Esophagus squamous epithelium (tissue), 5 donors: ENCODE measurements at regions not wholly inside any gene's neighbourhood (a gene's known extent, or its start where the extent isn't known, plus 50 kb on each side); places are given as distances from the start of the nearest gene placed in this dataset.
"Not testable (repeated sequence)": the region's sequence is repeated elsewhere in the genome, so short reads cannot be mapped to it uniquely, and the experiment has no call there.

Source experiments
- DNase-seq: peaks from one replicate; lab custom pipeline; 2025; lab: John Stamatoyannopoulos, UW
- H3K27ac ChIP-seq, 4 donors: fragments of 200-600 bp; sonication (generic); one replicate each; pipeline ENCODE4 v1.5.1; 2016 to 2019; ENCODE audit warnings: mild to moderate bottlenecking in 1 of 4
- H3K27me3 ChIP-seq, 4 donors: fragments of 200-600 bp; sonication (generic); 1 replicate in 3 of 4; 2 replicates in 1 of 4; pipeline versions ENCODE4 v1.5.1 to v1.6.0; 2017 to 2021; ENCODE audit warnings: antibody characterized with exemption in 1 of 4
- H3K36me3 ChIP-seq, 3 donors: fragments of 200-600 bp; sonication (generic); one replicate each; pipeline ENCODE4 v1.5.1; 2016 to 2019
- H3K4me1 ChIP-seq, 3 donors: fragments of 200-600 bp; sonication (generic); one replicate each; pipeline ENCODE4 v1.5.1; 2017 to 2019
- H3K4me3 ChIP-seq, 4 donors: fragments of 200-600 bp; sonication (generic); 1 replicate in 3 of 4; 2 replicates in 1 of 4; pipeline ENCODE4 v1.5.1; 2016 to 2019; ENCODE audit warnings: mild to moderate bottlenecking in 2 of 4, moderate library complexity in 1 of 4
- H3K9me3 ChIP-seq, 3 donors: fragments of 200-600 bp; sonication (generic); one replicate each; pipeline ENCODE4 v1.5.1; 2016 to 2019
- CTCF ChIP-seq, 6 experiments: fragments of 450-650 bp in 4 of 6; fragments of 200-600 bp in 2 of 6; sonication (generic) in 2 of 6; IDR thresholded peaks; one replicate each; pipeline ENCODE4 v1.5.1; 2016 to 2019; ENCODE audit warnings: antibody characterized with exemption in 6 of 6, mild to moderate bottlenecking in 4 of 6, moderate library complexity in 4 of 6
- POLR2A ChIP-seq, 4 donors: fragments of 450-650 bp; IDR thresholded peaks; one replicate each; pipeline ENCODE4 v1.6.1; 2017; ENCODE audit warnings: antibody characterized with exemption in 4 of 4, mild to moderate bottlenecking in 4 of 4, moderate library complexity in 3 of 4
- WGBS, 2 donors: methylation state at CpG; one replicate each; pipeline ENCODE4 v1.1.5; 2018; 5-methylcytosine and 5-hydroxymethylcytosine counted together
- intact Hi-C: fragments of 100-400 bp; cut with DNase I; formaldehyde crosslinking; loops from one replicate; pipeline ENCODE4 v1.15.0; 2022
- donor health status: DM: yes; HTN: yes; CAD: no.

GRCh38 chr3:84727616-84728015 is 231.2 kb upstream of the CADM2 start:
- H3K27me3 ChIP-seq = no peaks in the 10 kb centered on the region
- no peak overlapping the region for H3K27ac ChIP-seq
- 23 to 29% methylated on average over 1 of the region's 1 CpG for WGBS, 2 donors
- no peaks in the 10 kb centered on the region for H3K4me1 ChIP-seq
- no peak for TF ChIP-seq CTCF (IDR thresholded peaks at IDR 0.05)
- TF ChIP-seq POLR2A (IDR thresholded peaks at IDR 0.05) = no peak
- DNase-seq = no peak
- intact Hi-C loops = no loop called here
- H3K9me3 ChIP-seq = no peaks in the 10 kb centered on the region
- H3K4me3 ChIP-seq = no peak overlapping the region
- no peaks in the 10 kb centered on the region for H3K36me3 ChIP-seq

GRCh38 chr3:84734731-84735130 is 224.1 kb upstream of the CADM2 start:
- H3K27ac ChIP-seq, intact Hi-C loops, H3K9me3 ChIP-seq, H3K4me1 ChIP-seq, H3K4me3 ChIP-seq, DNase-seq, H3K36me3 ChIP-seq, H3K27me3 ChIP-seq: not testable (repeated sequence)
- WGBS, 2 donors = 50% methylated on average over 1 of the region's 1 CpG

GRCh38 chr3:84738086-84738485 is 220.7 kb upstream of the CADM2 start:
- intact Hi-C loops = no loop called here
- Histone ChIP-seq H3K27ac (no peak overlapping the region), H3K4me1 (no peaks in the 10 kb centered on the region), H3K9me3 (no peaks in the 10 kb centered on the region), H3K36me3 (no peaks in the 10 kb centered on the region), H3K27me3 (no peaks in the 10 kb centered on the region), H3K4me3 (no peak overlapping the region)
- no peak for DNase-seq
- WGBS, 2 donors = 30 to 37% methylated on average over 2 of the region's 2 CpGs
- no peak for TF ChIP-seq CTCF (IDR thresholded peaks at IDR 0.05)
- no peak for TF ChIP-seq POLR2A (IDR thresholded peaks at IDR 0.05)

GRCh38 chr3:84742915-84743425 is 215.8 kb upstream of the CADM2 start:
- no peak for DNase-seq
- Histone ChIP-seq H3K9me3 (no peaks in the 10 kb centered on the region), H3K27me3 (no peaks in the 10 kb centered on the region), H3K27ac (no peak overlapping the region), H3K4me1 (no peaks in the 10 kb centered on the region), H3K36me3 (no peaks in the 10 kb centered on the region), H3K4me3 (no peak overlapping the region)
- intact Hi-C loops = no loop called here
- WGBS, 2 donors = 40 to 44% methylated on average over 2 of the region's 2 CpGs
- TF ChIP-seq POLR2A (IDR thresholded peaks at IDR 0.05) (no peak), CTCF (IDR thresholded peaks at IDR 0.05) (no peak)

- Histone ChIP-seq H3K36me3 (no peaks in the 10 kb centered on the region), H3K27me3 (no peaks in the 10 kb centered on the region), H3K4me1 (no peaks in the 10 kb centered on the region), H3K4me3 (no peak overlapping the region), H3K27ac (no peak overlapping the region), H3K9me3 (no peaks in the 10 kb centered on the region)
- intact Hi-C loops = no loop called here
- 60 to 91% methylated on average over 1 of the region's 1 CpG for WGBS, 2 donors
- no peak for TF ChIP-seq CTCF (IDR thresholded peaks at IDR 0.05)
- no peak for TF ChIP-seq POLR2A (IDR thresholded peaks at IDR 0.05)
- DNase-seq = no peak
These were observed 214.7 kb upstream of the CADM2 start for GRCh38 chr3:84744130-84744529.

GRCh38 chr3:84755860-84756259 is 202.9 kb upstream of the CADM2 start:
- TF ChIP-seq POLR2A (IDR thresholded peaks at IDR 0.05) = no peak
- TF ChIP-seq CTCF (IDR thresholded peaks at IDR 0.05) = no peak
- no peak overlapping the region for H3K27ac ChIP-seq
- H3K9me3 ChIP-seq = peaks cover 0 to 22% (median 0%) of the 10 kb centered on the region in 3 donors
- no peaks in the 10 kb centered on the region for H3K27me3 ChIP-seq
- DNase-seq = no peak
- no peaks in the 10 kb centered on the region for H3K4me1 ChIP-seq
- WGBS, 2 donors = 79 to 90% methylated on average over 9 to 11 of the region's 13 CpGs
- intact Hi-C loops = no loop called here
- no peak overlapping the region for H3K4me3 ChIP-seq
- no peaks in the 10 kb centered on the region for H3K36me3 ChIP-seq
